B cell (primary cell): ENCODE measurements at regions not wholly inside any gene's neighbourhood (a gene's known extent, or its start where the extent isn't known, plus 50 kb on each side); places are given as distances from the start of the nearest gene placed in this dataset.

Experiments
- CTCF ChIP-seq: fragments of 200-600 bp; IDR thresholded peaks from one replicate; pipeline ENCODE4 v1.8.0; 2022; ENCODE audit warnings: antibody characterized with exemption, mild to moderate bottlenecking
- EZH2 ChIP-seq: IDR thresholded peaks from 2 replicates; pipeline ENCODE4 v1.6.1; 2012; ENCODE audit warnings: borderline replicate concordance, low read depth, mild to moderate bottlenecking, moderate library complexity, low read length; ENCODE audit not compliant: insufficient read depth, poor library complexity, severe bottlenecking

- TF ChIP-seq CTCF (no peak), EZH2 (no peak)
These were observed 290.4 kb downstream of the ABCC12 start for GRCh38 chr16:47865337-47865855.
